Dermis blood vessel endothelial cell (primary cell): ENCODE measurements at regions not wholly inside any gene's neighbourhood (a gene's known extent, or its start where the extent isn't known, plus 50 kb on each side); places are given as distances from the start of the nearest gene placed in this dataset.

Experiments used
- DNase-seq: peaks from one replicate; pipeline ENCODE4 v3.0.0; 2010

DNA sequence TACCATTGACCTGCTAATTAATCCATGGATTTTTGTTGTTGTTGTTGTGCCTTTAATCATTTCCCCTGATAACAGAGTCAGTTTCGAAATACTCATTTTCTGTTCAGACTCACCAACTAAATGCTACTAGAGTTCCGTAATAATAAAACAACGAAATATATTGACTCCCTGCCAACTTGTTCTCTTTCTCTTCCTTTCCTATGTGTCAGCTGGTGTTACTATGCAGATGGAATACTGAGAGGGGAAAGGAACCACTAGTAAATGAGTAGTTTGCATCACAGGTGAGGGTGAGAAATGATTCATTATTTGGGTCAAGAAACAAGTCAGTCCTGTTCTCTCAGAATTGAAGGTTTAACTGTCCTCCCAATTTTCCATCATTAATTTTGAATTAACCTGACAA lies 1027.3 kb downstream of the TUSC7 start:
- DNase-seq, result no peak

DNA sequence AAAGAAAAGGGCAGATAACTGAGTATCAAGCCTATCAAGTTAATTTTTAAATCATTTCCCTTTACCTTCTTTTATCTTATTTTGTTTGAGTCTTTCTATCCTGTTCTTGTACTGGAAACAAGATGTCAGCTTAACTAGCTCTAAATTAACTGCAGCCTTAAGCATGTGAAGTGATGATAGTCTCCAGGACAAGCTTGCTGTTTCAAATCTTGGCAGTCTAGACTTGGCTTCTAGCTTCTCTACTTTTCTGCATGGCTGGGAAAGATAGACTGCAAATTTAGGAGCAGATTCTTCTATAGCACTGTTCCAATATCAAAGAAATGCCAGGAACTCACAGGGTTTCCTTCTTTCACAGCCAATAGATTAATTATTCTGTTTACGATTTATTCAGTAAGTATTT lies 1034.4 kb downstream of the TUSC7 start:
- DNase-seq, result no peak

DNA sequence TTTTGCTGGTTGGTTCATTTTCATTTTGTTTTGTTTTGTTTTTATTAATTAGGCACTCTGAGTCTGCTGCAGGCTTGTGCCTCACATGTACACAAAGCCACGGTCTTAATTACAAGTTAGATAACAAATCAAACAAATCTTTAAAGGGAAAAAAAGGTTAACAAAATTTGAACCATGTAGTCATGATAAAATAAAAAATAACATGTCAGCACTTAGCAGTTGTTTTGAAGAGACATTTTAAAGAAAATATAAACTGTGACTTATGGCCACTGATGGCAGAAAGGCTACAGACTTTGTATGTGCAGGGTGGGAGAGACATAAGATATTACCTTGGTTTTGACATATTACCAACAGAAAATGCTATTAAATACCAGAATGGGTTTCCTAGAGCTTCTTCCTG lies 1035.4 kb downstream of the TUSC7 start:
- DNase-seq, result no peak

DNA sequence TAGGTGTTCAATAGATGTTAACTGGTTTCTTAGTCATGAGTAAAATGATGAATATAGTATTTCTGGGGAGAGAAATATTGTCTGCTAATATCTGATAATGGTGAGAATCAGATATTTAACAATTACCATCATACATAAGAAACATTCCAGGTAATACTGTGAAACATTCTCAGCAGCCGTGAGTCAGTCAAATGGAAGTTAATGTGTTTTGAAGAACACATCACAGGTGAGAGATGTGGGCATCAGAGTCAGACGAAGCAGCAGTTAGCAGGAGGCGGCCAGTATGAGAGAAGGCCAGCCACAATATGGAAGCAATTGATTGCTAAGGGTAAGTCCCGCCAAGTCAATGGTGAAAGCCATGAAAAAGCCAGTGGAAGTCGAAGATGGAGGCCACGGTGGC lies 1035.9 kb downstream of the TUSC7 start:
- DNase-seq, result no peak

DNA sequence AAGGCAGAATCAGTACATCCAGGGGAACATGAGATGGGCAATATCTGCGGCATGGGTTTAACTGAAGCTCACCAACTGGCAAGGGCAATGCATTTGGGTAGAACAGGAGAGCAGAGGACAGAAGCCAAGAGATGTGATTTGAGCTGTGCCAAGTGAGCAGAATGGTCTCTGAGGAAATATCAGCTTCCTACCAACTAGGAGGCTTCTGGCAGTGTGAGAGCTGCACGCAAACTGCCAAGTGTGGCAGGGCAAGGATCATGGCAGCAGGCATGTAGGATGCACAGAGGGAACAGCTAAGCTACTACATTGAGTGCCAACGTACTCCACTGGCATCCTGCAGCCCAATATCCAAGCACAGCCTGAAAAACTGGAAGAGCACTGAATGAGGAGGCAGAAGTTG lies 1036.5 kb downstream of the TUSC7 start:
- no peak for DNase-seq

DNA sequence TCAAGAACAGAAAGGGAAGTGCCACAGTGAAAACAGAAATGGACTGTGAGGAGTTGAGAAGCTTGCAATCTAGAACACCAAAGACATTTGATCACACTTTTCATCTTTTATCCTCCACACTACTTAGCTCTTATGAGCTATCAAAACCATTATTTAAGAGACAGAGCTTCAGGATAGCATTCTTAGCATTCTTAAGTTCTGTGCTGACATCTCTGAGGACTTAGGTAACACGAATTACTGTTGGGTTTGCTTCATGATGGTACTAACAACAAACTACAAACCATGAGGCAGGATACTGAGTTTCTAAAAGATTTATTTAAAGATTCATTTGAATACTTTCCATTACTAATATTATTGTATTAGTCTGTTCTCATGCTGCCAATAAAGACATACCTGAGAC lies 1038.6 kb downstream of the TUSC7 start:
- DNase-seq, result no peak

DNA sequence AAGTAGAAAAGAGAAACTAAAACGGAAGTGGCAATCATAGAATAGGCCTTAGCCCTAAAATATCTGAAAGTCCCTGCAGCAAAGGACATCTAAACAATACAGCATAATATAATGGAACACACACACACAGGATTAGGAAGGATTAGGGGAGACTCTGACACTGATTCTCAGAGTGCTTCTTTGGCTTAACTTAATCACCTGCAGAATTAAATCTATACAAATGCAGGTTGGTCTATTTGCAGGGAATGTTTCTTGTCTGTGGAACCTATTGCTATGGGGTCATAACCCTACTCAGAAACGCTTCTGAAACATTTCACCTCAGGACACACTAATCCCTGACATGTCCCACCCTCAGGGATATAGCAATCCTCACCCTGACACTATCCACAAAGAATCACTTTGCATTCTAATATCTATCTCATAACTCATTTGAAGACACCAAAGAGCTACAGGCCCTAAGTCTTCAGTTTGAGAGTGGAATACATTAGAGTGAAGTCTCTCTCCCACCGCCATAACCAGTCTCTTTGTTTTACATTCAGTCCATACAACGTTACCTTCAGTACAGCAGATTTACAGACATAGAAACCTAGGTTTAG lies 1041.2 kb downstream of the TUSC7 start:
- no peak for DNase-seq

DNA sequence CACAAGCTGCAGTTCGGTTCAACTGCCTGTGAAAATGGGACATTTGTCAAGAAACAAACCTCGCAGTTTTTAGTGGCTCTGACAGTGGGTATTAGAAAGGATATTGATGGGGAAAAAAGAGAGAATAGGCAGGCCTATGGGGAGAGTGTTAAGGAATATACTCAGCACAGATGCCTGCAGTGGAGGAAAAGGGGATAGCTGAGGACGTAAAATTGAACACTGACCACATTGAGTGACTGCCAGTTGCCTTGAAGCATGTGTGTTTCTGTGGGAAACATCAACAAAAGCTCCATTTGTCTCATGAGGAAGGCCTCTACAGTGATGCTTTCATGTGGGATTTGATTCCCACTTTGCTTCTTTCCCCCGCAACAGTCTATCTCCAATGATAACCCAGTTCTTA lies 1042.1 kb downstream of the TUSC7 start:
- no peak for DNase-seq

DNA sequence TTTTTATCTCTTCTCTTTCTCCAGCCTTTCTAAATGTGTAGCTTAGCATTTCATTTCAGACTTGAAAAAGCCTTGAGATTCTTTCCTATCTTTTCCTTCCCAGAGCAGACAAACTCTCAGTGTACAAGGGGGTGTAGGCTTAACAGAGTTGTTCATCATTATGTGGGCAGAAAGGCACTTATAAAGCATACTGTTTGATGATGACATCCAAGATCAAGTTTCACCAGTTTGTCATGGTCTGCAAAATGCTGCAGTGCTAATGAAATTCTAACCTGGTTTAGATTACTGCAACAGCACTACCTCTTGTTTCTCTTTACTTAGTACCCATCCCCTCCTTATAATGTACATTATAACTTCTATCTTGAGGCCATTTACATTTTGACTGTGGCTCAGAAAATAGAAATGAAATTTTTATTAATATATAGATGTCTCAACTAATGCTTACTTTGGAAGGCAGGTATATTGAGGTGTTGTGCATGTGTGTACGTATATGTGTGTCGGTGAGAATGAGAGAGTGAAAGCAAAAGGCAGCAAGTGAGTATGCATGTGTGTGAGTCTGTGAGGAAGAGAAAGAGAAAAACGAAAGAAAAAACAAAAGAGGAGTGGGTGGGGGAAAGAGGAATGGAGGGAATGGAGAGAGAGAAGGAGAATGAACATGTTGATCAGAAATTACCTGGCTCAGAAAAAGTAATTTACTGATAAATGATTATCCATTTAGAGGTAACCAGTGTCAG lies 1043.6 kb downstream of the TUSC7 start:
- DNase-seq, result no peak

DNA sequence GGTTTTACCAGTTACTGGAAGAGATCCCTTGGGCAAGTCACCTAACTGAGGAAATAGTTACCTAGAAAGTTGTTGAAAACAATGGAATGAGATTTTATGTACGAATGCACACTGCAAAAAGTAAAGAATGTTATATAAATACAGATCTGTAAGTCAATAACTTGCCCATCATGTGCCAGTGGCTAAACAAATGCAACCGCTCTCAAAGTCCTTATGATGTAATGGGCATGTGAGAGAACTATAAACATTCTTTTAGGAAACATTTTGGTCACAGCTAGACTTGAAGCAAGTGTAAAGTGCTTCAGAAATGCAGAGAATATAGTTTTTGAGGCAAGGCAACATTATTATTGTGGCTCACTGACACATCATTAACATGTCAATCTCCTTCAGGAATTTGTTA lies 1044.5 kb downstream of the TUSC7 start:
- DNase-seq, result no peak

DNA sequence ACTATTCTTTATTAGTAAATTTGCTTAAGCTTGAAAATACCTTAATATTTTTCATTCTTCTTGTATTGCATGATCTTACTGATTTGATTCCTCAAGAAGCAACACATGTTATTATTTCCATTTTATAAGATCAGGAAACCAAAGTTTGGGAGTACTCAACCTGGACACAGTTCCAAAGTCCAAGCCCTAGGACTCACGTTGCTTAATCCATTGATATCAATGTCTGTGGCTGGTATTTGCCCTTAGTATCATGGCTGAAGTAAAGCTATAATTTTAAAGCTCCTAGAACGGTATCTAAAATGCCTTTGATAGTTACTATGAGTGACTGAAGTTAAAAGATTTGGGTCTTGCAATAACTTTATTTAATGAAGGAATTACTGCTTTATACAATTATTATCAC lies 1045.3 kb downstream of the TUSC7 start:
- no peak for DNase-seq

DNA sequence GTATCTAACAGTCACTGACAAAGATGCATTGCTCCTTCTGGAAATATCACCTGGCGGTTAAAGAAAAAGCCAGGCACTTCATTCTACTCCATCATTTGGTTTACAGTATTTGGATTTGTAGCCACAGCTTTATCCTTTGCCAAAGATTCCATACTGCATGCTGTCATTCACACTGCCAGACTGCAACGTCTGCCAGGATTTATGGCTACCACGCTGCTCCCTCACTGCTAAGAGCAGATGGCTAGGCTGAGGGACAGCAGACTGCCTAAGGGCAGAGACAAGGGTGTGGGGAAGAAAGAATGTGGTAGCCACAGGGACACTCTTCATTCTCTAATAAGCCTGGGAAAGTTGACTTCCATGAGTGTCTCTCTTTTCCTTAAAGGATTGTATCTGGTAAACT lies 1047.0 kb downstream of the TUSC7 start:
- no peak for DNase-seq

DNA sequence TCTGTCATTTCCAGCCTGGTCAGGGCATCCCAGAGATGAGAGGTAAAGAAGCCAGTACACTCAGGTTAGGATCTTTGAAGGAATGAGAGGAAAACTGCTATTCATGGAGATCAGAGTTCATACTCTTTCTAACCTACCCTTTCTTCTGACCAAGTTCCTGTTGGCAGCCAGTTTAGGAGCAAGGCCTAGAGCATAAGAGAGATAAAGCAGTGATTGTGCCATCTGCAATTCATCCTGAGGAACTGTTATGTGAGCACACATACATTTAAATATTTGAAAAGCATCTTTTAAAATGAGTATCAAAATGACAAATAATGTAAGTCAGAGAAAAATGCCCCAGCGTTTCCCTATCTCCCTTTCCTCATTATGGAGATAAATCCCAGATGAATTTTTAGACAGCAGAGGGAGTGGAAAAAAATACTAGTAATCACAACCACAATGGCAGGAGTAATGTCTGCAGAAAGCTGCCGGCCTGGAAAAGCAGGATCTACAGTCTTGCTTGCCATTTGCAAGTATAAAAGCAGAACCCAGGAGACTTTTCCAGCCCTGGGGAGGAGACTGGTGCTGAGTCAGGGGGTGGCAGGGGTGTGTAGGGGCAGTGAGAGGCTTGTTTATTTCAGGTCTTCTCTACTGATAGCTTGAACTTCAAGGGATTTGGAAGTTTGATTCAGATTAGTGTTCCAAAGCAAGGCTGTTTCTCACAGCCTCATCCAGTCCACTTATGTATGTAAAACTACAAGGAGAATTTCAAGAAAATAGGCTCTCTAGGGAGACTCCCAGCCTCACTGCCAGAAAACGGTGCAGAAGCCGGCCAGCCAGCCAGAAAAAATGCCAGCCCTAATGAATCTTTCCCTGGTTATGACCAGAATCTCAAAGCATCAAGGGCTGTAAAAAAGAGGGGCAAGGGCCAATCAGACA lies 1052.4 kb downstream of the TUSC7 start:
- no peak for DNase-seq

DNA sequence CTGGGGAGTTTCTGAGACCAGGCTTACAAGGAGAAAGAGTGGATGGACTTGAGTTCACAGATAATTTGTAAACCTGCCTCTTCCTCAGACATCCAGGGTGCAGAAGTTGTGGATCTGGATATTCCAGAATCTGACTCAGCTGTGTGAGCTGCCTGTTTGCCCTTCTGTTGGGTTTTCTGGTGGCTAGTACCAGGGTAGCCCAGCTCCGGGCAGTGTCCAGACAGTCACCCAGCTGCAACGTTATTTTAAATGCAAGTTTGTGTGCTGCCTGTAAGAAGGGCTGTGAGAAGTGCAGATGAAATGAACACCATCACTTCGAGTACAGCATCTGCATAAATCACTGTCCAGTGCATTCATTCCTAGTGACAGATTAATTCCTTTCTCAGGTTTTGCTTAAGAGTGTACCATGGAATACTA lies 1053.0 kb downstream of the TUSC7 start:
- no peak for DNase-seq

DNA sequence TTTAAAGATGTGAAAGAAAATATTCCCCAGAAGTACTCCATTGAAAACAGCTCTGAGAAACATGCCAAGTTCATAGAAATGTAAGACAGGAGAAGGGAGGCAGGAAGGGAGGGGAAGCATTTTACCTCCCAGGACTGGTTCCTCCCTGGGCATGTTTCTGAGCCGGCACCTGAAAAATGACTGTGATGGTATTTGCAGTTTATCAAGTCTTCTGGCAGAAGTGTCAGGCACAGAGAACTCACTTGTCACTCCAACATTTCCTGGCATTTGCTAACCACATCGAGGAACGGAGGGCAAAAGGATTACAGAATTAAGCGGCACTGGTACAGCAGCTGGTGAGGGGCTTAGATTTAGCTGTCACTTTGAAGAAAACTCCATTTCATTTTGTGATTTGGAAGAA lies 1054.0 kb downstream of the TUSC7 start:
- no peak for DNase-seq

DNA sequence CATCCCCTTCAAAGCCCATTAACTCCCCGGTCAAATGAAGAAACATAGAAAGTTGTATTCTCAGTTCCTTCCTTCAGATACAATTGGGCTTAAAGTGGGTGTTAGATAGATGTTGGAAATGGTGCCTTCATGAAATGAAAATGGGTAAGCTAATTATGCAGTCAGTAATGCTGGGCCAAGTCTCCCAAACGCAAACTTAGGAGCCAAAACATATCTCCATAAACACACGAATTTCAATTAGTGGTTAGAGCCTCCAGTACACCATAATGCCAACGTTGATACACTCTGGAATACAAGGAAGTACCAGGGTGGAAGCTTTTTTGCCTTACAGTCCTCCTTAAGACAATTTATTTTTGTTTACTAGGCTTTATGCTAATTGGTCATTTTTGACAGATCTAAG lies 1059.0 kb downstream of the TUSC7 start:
- no peak for DNase-seq

DNA sequence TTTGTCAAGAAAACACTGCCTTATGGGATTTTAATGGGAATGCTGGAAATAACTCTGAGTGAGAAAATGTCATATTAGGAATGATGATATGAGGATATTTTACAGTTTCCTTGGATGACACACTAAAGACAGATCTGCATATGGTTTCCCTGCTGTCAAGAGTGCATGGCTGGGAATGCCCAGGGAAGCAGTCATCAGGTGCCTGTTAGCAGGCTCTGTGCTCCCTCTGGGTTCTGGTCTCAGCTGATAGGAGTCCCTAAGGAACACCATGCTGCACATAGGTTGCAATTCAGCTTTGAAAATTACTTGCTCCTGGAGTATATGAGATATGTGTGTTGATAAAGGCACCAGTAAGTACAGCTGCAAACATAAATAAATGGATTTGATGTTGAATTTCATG lies 1064.6 kb downstream of the TUSC7 start:
- no peak for DNase-seq

DNA sequence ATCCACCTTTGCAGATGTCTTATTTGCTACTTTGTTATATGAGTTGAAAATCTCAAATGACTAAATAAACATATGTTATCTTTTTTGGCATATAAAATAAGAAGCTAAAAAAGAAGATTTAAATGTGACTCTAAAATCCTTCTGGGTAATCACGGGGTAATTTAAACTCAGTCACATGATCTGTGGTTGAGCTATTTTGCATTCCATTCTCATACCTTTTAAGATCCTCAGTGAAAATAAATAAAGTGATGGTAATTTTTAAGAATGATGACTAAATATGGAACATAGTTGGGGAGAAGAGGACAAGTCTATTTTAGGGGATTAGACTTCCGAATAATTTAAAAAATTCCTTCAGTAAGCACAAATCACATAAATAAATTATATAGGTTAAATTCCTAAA lies 1076.8 kb downstream of the TUSC7 start:
- no peak for DNase-seq

DNA sequence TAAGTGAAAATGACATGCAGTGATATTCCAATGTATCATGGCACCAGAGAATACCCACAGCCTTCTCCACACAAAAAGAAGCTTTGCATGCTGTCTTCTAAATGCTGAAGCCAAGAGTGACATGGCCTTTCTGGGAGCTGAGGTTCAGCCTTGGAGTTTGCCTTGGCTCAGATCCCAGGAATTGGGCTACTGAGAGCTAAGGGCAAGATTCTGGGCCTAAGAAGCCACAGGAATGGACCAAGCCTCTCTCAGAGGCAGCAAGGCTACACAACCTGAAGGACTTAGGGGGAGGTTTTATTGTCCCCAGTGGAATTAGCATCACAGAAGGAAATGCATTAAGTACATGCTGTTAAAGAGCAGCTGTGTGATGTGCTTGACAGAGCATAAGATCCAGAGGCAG lies 1078.5 kb downstream of the TUSC7 start:
- no peak for DNase-seq

DNA sequence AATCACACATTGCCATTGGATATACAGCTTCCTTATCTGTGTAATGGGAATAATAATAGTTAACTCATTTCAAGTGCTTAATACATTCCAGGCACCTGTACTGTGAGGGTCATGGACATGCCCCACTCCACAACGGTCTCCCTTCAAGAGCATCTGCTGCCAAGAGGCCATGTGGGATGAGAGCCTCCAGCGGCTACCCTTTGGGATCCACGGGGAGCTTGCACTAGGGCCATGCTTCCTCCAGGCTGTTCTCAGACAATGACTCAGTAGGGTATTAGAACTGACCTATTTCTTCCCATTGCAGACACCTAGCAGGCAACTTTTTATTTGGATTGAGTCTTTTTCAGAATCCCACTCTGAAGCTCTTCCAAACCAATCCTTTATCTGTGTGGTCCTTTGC lies 1078.9 kb downstream of the TUSC7 start:
- DNase-seq, result no peak

DNA sequence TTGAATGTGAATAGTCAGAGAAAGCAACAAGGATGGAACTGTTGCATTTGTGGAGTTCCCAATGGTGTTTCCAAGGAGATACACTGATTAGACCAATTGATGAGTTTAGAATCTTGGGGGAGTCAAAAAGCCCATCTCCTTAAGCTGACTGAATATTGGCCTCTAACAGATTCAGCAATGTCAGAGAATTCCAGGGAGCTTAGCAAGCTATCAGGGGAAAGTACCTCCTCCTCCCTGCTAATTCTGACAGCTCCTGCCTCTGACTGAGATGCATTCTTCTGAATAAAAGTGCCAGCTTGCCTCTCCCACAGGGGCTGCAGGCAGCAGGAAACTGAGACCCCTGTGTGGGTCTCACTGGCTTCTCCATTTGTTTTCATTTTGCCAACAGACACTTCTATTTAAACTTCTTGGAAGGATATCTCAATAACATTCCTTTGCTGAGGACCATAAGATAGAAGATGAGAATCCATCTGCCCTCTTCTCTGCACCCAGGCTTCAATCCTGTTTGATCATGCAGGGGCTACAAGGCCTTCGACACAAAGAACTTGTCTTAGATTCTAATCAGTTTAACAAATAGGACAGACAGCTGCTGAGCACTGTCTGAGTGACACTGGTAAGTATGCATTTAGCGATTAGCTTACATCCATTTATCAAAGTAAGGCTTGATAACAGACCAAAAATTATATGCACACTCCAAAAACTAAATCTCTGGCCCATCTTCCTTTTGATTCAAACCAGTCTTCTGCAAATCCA lies 1080.8 kb downstream of the TUSC7 start:
- no peak for DNase-seq

DNA sequence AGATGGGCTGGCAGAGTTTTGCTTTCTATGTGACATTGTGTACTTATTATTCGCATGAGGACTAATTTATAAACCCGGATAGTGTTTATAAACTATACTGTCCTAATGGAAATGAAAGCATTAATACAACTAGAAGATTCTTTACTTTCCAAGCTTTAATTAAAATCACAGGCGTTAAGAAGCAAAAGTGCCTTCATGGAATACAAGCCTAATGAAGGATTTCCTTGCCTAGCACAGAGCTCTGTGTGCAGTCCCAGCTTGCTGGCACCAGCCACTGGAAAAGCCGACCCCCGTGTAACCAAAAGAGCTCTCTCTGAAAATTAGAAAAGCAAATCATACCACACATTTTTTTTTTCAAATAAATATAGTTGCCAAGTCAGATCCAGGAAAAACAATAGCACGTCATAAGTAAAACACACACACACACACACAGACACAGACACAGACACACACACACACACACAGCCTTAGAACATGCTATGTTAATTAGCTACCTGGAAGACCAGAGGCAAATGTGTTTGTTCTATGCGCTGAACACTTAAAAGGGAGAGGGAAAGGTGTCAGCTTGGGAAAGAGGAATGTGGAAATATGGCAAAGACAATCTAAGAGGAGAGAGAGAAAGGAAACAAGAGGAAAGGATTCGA lies 1084.2 kb downstream of the TUSC7 start:
- no peak for DNase-seq

DNA sequence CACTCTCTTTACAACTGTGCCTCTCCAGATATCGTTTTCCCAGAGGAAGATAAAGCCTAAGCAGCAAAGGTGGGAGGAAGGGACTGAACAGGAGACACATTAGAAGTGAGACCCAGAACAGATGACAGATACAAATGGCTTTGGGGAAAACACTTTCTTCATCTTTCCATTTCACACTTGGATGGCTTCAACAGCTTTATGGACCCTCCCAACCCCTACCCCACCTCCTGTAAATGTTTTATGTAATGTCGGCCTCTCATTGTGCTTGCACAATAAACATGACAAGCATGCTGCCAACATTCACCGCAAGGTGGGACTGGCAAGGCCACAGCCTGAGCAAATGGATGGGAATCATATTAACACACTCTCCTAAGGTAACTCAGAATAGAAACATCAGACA lies 1088.6 kb downstream of the TUSC7 start:
- no peak for DNase-seq
